ENCODE measurements at regions not wholly inside any gene's neighbourhood (a gene's known extent, or its start where the extent isn't known, plus 50 kb on each side); places are given as distances from the start of the nearest gene placed in this dataset.
"Not testable (repeated sequence)": the region's sequence is repeated elsewhere in the genome, so short reads cannot be mapped to it uniquely, and the experiment has no call there.

- DNase-seq, result peak in 37 of 58 donors; percentile 3 to 84 (median 30)
Measured at GRCh38 chr12:127785540-127785939, 481.4 kb upstream of the TMEM132C start.

- DNase-seq, result no peak
Measured at GRCh38 chr12:127785986-127786590, 480.9 kb upstream of the TMEM132C start.

GRCh38 chr12:127787544-127787943, 479.4 kb upstream of the TMEM132C start:
- no peak for DNase-seq

- DNase-seq, result no peak
Measured at GRCh38 chr12:127790376-127790775, 476.6 kb upstream of the TMEM132C start.

GRCh38 chr12:127791217-127791616, 475.8 kb upstream of the TMEM132C start:
- no peak for DNase-seq

GRCh38 chr12:127797918-127798317, 469.1 kb upstream of the TMEM132C start:
- DNase-seq, result no peak

GRCh38 chr12:127802271-127802670, 464.7 kb upstream of the TMEM132C start:
- no peak for DNase-seq

GRCh38 chr12:127803545-127803944, 463.4 kb upstream of the TMEM132C start:
- DNase-seq, result peak in 4 of 58 donors; percentile 1 to 21 (median 14)

- DNase-seq, result peak in 4 of 58 donors; percentile 8 to 33 (median 15)
Measured at GRCh38 chr12:127809275-127809674, 457.7 kb upstream of the TMEM132C start.

GRCh38 chr12:127810041-127810440, 456.9 kb upstream of the TMEM132C start:
- peak in 1 of 58 donors; percentile 33 for DNase-seq

- not testable (repeated sequence) for DNase-seq
Measured at GRCh38 chr12:127810459-127810858, 456.5 kb upstream of the TMEM132C start.

GRCh38 chr12:127811988-127812387, 455.0 kb upstream of the TMEM132C start:
- peak in 18 of 58 donors; percentile 7 to 64 (median 22) for DNase-seq

- no peak for DNase-seq
Measured at GRCh38 chr12:127813147-127813546, 453.8 kb upstream of the TMEM132C start.

- no peak for DNase-seq
Measured at GRCh38 chr12:127819056-127819455, 447.9 kb upstream of the TMEM132C start.

- peak in 1 of 58 donors; percentile 40 for DNase-seq
Measured at GRCh38 chr12:127820271-127820670, 446.7 kb upstream of the TMEM132C start.

- DNase-seq, result peak in 13 of 58 donors; percentile 5 to 61 (median 23)
Measured at GRCh38 chr12:127820846-127821245, 446.1 kb upstream of the TMEM132C start.

GRCh38 chr12:127822809-127823411, 444.1 kb upstream of the TMEM132C start:
- peak in 32 of 58 donors; percentile 6 to 81 (median 43) for DNase-seq

- DNase-seq, result no peak
Measured at GRCh38 chr12:127823801-127824200, 443.2 kb upstream of the TMEM132C start.

- peak in 4 of 58 donors; percentile 8 to 44 (median 16) for DNase-seq
Measured at GRCh38 chr12:127829281-127830064, 437.5 kb upstream of the TMEM132C start.

GRCh38 chr12:127830065-127830460, 436.9 kb upstream of the TMEM132C start:
- peak in 3 of 58 donors; percentile 10 to 44 (median 15) for DNase-seq

GRCh38 chr12:127830730-127831129, 436.2 kb upstream of the TMEM132C start:
- no peak for DNase-seq

- no peak for DNase-seq
Measured at GRCh38 chr12:127832172-127832571, 434.8 kb upstream of the TMEM132C start.
